ENCODE measurements at regions not wholly inside any gene's neighbourhood (a gene's known extent, or its start where the extent isn't known, plus 50 kb on each side); places are given as distances from the start of the nearest gene placed in this dataset.

DNA sequence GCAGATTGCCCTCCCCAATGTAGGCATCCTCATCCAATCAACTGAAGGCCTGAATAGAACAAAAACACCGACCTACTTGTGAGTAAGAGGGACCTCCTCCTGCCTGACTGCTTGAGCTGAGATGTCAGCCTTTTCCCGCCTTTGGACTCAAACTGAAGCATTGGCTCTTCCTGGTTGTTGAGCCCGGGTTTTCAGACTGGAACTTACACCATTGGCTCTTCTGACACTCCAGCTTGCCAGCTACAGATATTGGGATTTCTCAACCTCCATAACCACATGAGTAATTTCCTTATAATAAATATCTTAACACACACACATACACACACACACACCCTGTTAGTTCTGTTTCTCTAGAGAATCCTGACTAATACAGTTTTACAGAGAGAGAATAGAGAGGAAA, 173.4 kb upstream of the NTF3 start:
- DNase-seq (peak in 1 of 4 donors; percentile 7), ATAC-seq (no peak)
- no peaks in the 10 kb centered on the region for H3K9me3 ChIP-seq
- H3K27ac ChIP-seq, result no peak overlapping the region
- intact Hi-C loops (cut with DNase I), result no loop called here
- TF ChIP-seq POLR2A (IDR thresholded peaks at IDR 0.05), result no peak
- no peaks in the 10 kb centered on the region for H3K4me1 ChIP-seq
- H3K4me3 ChIP-seq, result no peak overlapping the region
- H3K27me3 ChIP-seq, result no peaks in the 10 kb centered on the region
- WGBS, 2 donors, result 31 to 52% methylated on average over 3 of the region's 3 CpGs
- no peaks in the 10 kb centered on the region for H3K36me3 ChIP-seq (replicated peaks in 1 of 2; ENCODE audit: insufficient read depth in 1 of 2, low read depth in 2 of 2)

DNA sequence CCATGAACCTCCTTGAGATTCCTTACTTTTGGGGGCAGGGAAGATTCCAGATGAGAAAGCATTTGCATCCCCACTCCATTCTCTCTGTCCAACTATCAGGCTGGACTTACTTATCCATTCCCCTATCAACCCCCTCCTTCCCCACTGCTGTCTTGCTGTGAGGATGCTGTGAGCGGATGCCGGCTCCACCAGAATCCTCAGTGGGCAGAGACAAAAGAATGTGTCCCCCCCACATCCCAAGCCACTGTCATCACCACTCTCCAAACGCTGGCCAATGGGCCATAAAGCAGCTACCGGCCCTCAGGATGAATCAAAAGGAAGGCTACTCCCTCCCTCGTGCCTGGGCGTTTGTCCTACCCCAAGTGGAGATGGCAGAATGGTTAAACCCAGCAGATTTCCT, 173.0 kb upstream of the NTF3 start:
- no peak overlapping the region for H3K4me3 ChIP-seq
- no peak for ATAC-seq
- no peaks in the 10 kb centered on the region for H3K4me1 ChIP-seq
- DNase-seq, result no peak
- no peak overlapping the region for H3K27ac ChIP-seq
- no peaks in the 10 kb centered on the region for H3K27me3 ChIP-seq
- no peaks in the 10 kb centered on the region for H3K9me3 ChIP-seq
- intact Hi-C loops (cut with DNase I), result no loop called here
- 59 to 77% methylated on average over 6 of the region's 6 CpGs for WGBS, 2 donors
- H3K36me3 ChIP-seq (replicated peaks in 1 of 2; ENCODE audit: insufficient read depth in 1 of 2, low read depth in 2 of 2), result no peaks in the 10 kb centered on the region
- TF ChIP-seq, protein P1, sequence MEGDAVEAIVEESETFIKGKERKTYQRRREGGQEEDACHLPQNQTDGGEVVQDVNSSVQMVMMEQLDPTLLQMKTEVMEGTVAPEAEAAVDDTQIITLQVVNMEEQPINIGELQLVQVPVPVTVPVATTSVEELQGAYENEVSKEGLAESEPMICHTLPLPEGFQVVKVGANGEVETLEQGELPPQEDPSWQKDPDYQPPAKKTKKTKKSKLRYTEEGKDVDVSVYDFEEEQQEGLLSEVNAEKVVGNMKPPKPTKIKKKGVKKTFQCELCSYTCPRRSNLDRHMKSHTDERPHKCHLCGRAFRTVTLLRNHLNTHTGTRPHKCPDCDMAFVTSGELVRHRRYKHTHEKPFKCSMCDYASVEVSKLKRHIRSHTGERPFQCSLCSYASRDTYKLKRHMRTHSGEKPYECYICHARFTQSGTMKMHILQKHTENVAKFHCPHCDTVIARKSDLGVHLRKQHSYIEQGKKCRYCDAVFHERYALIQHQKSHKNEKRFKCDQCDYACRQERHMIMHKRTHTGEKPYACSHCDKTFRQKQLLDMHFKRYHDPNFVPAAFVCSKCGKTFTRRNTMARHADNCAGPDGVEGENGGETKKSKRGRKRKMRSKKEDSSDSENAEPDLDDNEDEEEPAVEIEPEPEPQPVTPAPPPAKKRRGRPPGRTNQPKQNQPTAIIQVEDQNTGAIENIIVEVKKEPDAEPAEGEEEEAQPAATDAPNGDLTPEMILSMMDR (IDR thresholded peaks at IDR 0.05), result no peak
- no peak for TF ChIP-seq POLR2A (IDR thresholded peaks at IDR 0.05)

DNA sequence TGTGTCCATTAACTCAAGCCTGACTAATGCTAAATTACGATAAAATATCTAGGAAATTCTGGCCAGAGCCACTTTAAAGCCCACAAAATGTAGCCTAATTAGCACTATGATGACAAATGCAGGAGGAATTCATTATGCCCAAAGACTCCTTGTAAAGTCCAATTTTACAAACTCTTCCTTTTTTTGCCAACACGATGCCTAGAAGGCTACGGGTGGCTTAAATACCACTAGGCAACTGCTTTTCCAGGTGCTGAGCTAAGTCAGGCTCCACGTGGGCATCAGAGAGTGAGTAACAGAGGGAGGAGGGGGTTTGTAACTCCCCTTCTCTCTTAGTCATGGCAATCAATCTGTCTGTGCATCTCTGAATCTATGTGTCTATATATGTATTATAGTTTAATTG, 172.4 kb upstream of the NTF3 start:
- DNase-seq, result no peak
- Histone ChIP-seq H3K4me3 (no peak overlapping the region), H3K27me3 (no peaks in the 10 kb centered on the region), H3K4me1 (no peaks in the 10 kb centered on the region), H3K27ac (no peak overlapping the region), H3K9me3 (no peaks in the 10 kb centered on the region), H3K36me3 (replicated peaks in 1 of 2; ENCODE audit: insufficient read depth in 1 of 2, low read depth in 2 of 2) (no peaks in the 10 kb centered on the region)
- no peak for ATAC-seq
- 47 to 63% methylated on average over 4 of the region's 4 CpGs for WGBS, 2 donors
- intact Hi-C loops (cut with DNase I), result no loop called here
- TF ChIP-seq, protein P1 (IDR thresholded peaks at IDR 0.05), result no peak
- TF ChIP-seq POLR2A (IDR thresholded peaks at IDR 0.05), result no peak

DNA sequence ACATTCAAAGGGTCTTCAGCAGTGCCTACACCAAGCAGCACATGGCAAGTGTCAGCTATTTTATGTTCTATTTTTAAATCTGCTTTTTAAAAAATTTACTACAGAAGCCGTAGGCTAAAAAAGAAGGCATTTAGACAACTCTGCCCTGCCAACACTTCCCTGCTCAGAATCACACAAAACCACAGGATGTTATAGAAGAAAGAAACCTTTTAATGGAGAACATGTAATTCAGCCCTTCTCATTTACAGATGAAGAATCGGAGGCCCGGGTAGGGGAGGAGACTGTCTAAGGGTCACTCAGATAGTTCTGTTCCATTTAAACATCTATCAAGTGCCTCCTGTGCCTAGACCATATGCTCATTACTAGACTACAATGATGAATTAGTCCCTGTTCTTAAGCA, 171.8 kb upstream of the NTF3 start:
- Histone ChIP-seq H3K4me3 (no peak overlapping the region), H3K36me3 (replicated peaks in 1 of 2; ENCODE audit: insufficient read depth in 1 of 2, low read depth in 2 of 2) (no peaks in the 10 kb centered on the region), H3K27ac (no peak overlapping the region), H3K9me3 (no peaks in the 10 kb centered on the region), H3K27me3 (no peaks in the 10 kb centered on the region), H3K4me1 (no peaks in the 10 kb centered on the region)
- WGBS, 2 donors, result 42 to 61% methylated on average over 3 of the region's 3 CpGs
- DNase-seq (no peak), ATAC-seq (no peak)
- intact Hi-C loops (cut with DNase I), result no loop called here
- TF ChIP-seq, protein P1 (IDR thresholded peaks at IDR 0.05), result no peak
- TF ChIP-seq POLR2A (IDR thresholded peaks at IDR 0.05), result no peak

DNA sequence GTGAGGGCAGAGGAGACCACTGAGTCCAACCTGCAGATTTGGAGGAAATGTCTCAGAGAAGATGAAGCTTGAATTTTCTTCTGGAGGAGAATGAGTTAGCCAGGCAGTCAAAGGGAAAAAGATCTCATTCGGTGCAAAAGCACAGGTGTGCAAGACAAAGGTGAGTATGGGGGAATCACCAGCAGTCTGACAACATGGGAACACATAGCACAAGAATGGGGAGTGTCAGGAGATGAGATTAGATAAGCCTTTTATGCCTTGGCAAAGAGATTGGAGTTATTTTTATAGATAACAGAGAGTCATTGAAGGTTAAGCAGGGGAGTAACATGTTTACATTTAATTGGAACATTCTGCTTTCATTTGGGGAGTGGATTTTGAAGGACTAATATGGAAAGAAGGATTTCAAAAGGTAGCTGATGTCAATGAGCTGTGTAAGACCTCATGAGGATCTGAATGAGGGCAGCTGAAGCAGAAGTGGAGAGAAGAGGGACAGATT, 171.3 kb upstream of the NTF3 start:
- TF ChIP-seq POLR2A (IDR thresholded peaks at IDR 0.05), result no peak
- TF ChIP-seq, protein P1 (IDR thresholded peaks at IDR 0.05), result no peak
- whole genome bisulfite sequencing, 2 donors, result 18 to 40% methylated on average over 1 of the region's 1 CpG
- ATAC-seq, result no peak
- no peak for DNase-seq
- Histone ChIP-seq H3K27me3 (no peaks in the 10 kb centered on the region), H3K9me3 (no peaks in the 10 kb centered on the region), H3K4me3 (no peak overlapping the region), H3K36me3 (replicated peaks in 1 of 2; ENCODE audit: insufficient read depth in 1 of 2, low read depth in 2 of 2) (no peaks in the 10 kb centered on the region), H3K27ac (no peak overlapping the region), H3K4me1 (no peaks in the 10 kb centered on the region)
- intact Hi-C loops (cut with DNase I), result no loop called here
